ENCODE measurements at regions not wholly inside any gene's neighbourhood (a gene's known extent, or its start where the extent isn't known, plus 50 kb on each side); places are given as distances from the start of the nearest gene placed in this dataset.
A peak's percentile ranks its signal among the peaks of the same experiment; 100 is the strongest.

DNA sequence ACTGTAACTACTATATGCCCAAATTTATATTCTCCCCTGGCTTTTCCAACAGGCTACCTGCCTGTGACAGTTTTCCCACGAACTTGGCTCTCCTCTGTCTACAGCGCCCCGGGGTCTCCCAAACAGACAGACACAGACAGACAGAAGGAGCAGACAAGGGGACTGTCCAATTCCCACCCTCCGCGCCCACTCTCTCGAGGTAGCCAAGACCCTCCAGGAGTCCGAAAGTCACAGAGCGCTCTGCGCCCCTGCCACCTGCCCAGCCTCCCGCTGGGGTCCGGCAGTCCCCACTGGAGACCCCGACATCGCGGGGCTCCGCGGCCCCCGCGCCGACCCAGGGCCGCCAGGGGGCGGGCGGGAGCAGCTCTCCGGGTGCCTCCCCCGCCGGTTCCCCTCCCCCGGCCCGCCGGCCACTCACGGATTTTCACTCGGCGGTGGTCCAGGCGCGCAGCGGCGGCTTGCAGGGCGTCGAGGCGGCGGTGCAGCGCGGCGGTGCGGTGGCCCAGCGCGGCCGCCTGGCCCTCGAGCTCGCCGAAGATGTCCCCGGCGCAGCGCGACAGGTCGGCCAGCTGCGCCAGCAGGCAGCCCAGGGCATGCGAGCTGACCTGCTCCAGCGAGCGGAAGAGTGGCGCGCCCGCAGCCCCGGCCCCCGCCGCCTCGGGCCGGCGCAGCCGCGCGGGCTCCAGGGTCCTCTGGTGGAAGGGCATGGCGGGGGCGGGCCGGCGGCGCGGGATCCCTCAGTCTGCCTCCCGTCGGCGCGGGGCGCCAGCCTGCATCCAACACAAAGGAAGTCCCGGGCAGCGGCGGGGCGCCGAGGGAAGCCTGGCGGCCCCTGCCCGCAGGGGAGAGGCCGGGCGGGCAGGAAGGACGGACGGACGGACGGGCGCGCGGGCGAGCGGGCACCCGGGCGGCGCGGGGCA, 81.3 kb upstream of the CCDC28A start:
- DNase-seq (ENCODE audit: low read depth in 2 of 2), result peak in 1 of 2 experiments; percentile 40

GRCh38 chr6:138692978-138693909, 80.3 kb upstream of the CCDC28A start:
- DNase-seq (ENCODE audit: low read depth in 2 of 2), result peak in 1 of 2 experiments; percentile 27

GRCh38 chr6:138695193-138695592, 78.4 kb upstream of the CCDC28A start:
- DNase-seq (ENCODE audit: low read depth in 2 of 2), result no peak

- DNase-seq (ENCODE audit: low read depth in 2 of 2), result no peak
Observed at GRCh38 chr6:138714493-138714892, 59.1 kb upstream of the CCDC28A start.

GRCh38 chr6:138716013-138716412, 57.6 kb upstream of the CCDC28A start:
- DNase-seq (ENCODE audit: low read depth in 2 of 2), result no peak

DNA sequence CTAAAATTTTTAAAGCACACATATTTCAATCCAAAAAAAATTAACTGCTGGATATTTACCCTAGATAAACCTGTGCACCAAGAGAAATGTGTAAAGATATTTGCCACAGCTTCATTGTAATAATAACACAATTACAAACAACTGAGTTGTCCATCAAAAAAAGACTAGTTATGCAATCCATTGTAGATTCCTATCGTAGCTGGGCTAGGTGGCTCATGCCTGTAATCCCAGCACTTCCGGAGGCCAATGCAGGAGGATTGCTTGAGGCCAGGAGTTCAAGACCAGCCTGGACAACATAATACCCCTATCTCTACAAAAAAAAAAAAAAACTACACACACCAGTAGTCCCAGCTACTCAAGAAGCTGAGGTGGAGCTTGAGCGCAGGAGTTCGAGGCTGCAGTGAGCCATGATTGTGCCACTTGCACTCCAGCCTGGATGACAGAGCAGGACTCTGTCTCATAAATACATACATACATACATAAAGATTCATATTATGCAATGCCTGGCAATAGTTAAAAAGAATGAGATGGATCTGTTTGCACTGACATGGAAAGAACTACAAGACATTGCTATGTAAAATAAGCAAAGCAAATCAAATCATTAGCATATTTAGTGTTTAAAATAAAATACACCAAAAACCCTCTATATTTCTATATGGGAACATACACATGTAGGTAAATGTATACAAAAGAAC, 56.5 kb upstream of the CCDC28A start:
- DNase-seq (ENCODE audit: low read depth in 2 of 2), result no peak

GRCh38 chr6:138719011-138719635, 54.4 kb upstream of the CCDC28A start:
- DNase-seq (ENCODE audit: low read depth in 2 of 2), result no peak

DNA sequence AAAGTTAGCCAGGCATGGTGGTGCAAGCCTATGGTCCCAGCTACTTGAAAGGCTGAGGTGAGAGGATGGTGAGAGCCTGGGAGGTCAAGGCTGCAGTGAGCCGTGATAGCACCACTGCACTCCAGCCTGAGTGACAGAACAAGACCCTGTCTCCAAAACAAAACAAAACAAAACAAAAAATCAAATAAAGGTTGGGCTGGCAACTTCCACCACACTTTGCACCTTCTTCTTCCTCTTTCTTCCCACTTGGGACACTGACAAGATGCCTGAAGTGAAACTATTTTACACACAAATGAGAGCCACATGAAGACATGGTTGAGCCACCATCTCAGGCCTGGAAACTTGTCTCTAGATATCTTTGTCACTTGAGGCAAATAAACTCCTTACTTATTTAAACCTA, 53.8 kb upstream of the CCDC28A start:
- DNase-seq (ENCODE audit: low read depth in 2 of 2), result no peak

GRCh38 chr6:138722425-138723371, 50.9 kb upstream of the CCDC28A start:
- DNase-seq (ENCODE audit: low read depth in 2 of 2), result no peak

Data from stimulated activated CD4-positive, alpha-beta T cell treated with anti-CD3 and anti-CD28 coated beads, Interleukin-12 subunit alpha, Interleukin-12 subunit beta, amount 100 ng/mL, for 24 hours (primary cell).